ENCODE measurements at regions not wholly inside any gene's neighbourhood (a gene's known extent, or its start where the extent isn't known, plus 50 kb on each side); places are given as distances from the start of the nearest gene placed in this dataset.

DNA sequence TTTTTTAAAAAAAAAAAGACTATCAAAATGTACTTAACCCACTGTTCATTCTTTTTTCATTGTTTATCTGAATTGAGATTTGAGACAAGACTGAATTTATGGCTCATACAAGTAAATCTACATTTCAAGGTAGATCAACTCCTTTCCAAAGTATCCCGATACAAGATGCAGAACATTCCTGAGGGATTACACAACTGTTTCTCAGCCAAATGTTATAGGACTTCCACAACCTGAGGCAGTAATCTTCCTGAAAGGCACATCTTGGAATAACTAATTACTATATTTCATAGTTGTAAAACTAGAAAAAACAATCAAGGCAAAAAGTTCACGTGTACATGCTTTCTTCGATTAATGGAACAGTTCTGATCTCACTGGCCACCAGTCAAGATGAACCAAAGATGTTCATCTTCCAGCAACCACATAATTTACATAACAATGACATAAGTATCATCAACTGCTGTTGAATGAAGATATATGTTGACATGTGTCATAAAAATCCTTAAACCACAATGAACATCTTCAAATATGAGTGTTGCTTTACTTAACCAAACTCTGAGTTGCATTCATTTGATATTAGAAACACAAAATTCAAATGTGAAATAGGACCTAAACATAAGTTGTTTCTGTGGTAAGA is 225.2 kb upstream of the DKK2 start:
- ChIA-PET CTCF (interaction anchor here (0.6 kb wide), 1 partner anchor 16 kb away, joined by 3 read pairs; no protein-coding TSS in a partner anchor), POLR2A (no interaction called here)
- TF ChIP-seq, protein P1, sequence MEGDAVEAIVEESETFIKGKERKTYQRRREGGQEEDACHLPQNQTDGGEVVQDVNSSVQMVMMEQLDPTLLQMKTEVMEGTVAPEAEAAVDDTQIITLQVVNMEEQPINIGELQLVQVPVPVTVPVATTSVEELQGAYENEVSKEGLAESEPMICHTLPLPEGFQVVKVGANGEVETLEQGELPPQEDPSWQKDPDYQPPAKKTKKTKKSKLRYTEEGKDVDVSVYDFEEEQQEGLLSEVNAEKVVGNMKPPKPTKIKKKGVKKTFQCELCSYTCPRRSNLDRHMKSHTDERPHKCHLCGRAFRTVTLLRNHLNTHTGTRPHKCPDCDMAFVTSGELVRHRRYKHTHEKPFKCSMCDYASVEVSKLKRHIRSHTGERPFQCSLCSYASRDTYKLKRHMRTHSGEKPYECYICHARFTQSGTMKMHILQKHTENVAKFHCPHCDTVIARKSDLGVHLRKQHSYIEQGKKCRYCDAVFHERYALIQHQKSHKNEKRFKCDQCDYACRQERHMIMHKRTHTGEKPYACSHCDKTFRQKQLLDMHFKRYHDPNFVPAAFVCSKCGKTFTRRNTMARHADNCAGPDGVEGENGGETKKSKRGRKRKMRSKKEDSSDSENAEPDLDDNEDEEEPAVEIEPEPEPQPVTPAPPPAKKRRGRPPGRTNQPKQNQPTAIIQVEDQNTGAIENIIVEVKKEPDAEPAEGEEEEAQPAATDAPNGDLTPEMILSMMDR (IDR thresholded peaks at IDR 0.05; ENCODE audit: insufficient read depth, low read length, missing control alignments) = no peak
- no peak for DNase-seq (ENCODE audit: low read depth, low spot score)
- H3K4me3 ChIP-seq (ENCODE audit: low read depth, low read length) = no peak overlapping the region

DNA sequence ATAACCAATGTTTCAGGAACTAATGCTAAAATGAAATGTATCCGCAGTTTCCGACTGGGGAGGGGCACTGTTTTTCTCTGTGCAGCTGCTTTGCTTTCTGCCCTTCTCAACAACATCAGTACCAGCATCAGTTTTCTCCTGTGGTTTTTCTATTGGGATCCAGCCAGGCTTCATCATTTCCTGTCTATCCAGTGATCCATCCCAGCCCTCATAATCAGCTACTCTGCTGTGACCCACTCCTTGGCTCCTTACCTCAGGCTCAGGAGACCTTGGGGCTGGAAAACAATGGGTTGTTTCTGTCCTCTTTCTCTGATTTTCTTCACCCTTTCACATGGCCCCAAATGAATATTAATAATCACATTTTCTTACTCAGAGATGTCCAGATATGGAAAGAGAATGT is 222.2 kb upstream of the DKK2 start:
- ChIA-PET CTCF (no interaction called here), POLR2A (no interaction called here)
- no peak for DNase-seq (ENCODE audit: low read depth, low spot score)
- TF ChIP-seq, protein P1 (IDR thresholded peaks at IDR 0.05; ENCODE audit: insufficient read depth, low read length, missing control alignments) = no peak
- no peak overlapping the region for H3K4me3 ChIP-seq (ENCODE audit: low read depth, low read length)

DNA sequence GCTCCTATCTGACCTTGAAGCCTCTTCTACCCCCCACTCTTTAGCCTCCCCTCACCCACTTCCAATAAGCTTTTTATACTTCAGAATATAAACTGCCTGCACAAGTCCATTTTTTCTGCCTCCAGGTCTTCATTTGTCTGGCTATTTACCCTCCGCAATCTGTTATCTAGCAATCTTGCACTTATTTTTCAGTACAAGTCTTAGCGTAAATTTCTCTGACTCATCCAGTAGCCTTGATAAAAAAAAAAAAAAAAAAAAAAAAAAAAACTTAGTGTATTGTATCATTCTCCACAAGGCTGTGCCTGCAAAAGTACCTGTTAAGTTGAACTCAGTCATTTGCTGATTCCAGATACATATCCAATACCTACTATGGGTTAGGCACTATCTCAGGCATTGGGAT is 219.5 kb upstream of the DKK2 start:
- ChIA-PET POLR2A (no interaction called here), CTCF (no interaction called here)
- H3K4me3 ChIP-seq (ENCODE audit: low read depth, low read length) = no peak overlapping the region
- TF ChIP-seq, protein P1 (IDR thresholded peaks at IDR 0.05; ENCODE audit: insufficient read depth, low read length, missing control alignments) = no peak
- no peak for DNase-seq (ENCODE audit: low read depth, low spot score)

DNA sequence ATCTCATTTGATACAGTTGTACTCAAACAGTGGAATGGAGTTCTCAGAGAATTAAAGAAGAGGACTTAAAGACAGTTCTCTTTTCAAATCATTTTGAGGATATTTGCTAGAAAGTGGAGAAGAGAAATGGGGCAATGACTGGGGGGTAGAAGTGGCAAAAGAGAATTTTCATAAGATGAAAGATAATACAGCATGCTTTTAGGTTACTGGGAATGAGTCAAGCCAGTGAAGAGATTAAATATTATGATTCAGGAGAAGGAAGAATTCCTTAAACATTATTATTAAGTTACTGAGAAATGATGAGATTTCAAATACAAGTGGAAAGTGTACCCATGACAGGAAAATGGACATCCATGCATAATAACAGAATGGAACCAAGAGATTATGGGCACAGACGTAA is 219.0 kb upstream of the DKK2 start:
- ChIA-PET POLR2A (no interaction called here), CTCF (no interaction called here)
- H3K4me3 ChIP-seq (ENCODE audit: low read depth, low read length) = no peak overlapping the region
- TF ChIP-seq, protein P1 (IDR thresholded peaks at IDR 0.05; ENCODE audit: insufficient read depth, low read length, missing control alignments) = no peak
- DNase-seq (ENCODE audit: low read depth, low spot score) = no peak

DNA sequence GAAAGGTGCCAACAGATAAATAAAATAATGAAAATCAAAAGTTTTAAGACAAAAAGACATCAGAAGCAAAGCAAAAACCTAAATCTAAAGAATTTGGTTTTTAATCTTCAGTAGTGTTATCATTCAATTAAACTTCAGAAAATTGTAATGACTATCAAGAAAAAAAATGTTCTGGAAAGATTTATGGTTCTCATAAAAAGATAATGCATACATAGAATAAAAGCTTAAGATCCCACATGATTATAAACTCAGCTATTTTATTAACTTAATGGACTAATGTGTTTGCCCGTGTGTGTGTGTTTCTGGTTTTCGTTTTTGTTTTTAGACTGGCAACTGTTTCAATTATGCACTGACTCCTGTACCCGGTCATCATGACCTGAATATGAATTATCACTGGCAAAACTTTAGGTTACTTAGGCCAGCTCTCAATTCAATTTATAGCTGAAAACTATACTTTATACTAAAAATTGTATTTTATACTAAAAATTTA is 217.5 kb upstream of the DKK2 start:
- POLR2A ChIA-PET = no interaction called here
- no peak for DNase-seq (ENCODE audit: low read depth, low spot score)
- no peak overlapping the region for H3K4me3 ChIP-seq (ENCODE audit: low read depth, low read length)
- TF ChIP-seq, protein P1 (IDR thresholded peaks at IDR 0.05; ENCODE audit: insufficient read depth, low read length, missing control alignments) = no peak
- CTCF ChIA-PET = interaction anchor here (0.5 to 1.1 kb wide), 3 partner anchors 12 to 598 kb away, joined by 3 to 5 read pairs (median 3); no protein-coding TSS in a partner anchor

DNA sequence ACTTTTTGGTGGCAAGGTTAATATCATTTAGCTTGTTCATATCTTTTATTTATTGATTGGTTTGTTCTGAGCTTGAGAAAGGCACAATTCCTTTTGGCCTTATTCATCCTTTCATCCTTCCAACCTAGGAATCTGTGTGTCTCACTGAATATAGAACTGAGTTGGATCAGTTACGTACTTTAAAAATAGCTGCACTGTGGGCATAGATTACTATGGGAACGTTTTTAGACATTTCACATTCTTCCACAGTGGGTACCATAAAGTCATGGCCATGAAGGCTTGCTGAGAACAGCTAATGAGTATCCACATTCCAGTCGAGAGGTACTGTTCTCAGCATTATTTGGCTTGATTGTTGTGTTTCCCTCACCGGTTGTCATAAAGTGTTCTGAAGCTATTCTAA is 217.0 kb upstream of the DKK2 start:
- ChIA-PET POLR2A (no interaction called here), CTCF (interaction anchor here (0.8 to 1.1 kb wide), 2 partner anchors 11 to 22 kb away, joined by 3 to 5 read pairs; no protein-coding TSS in a partner anchor)
- TF ChIP-seq, protein P1 (IDR thresholded peaks at IDR 0.05; ENCODE audit: insufficient read depth, low read length, missing control alignments) = no peak
- no peak overlapping the region for H3K4me3 ChIP-seq (ENCODE audit: low read depth, low read length)
- DNase-seq (ENCODE audit: low read depth, low spot score) = no peak
